ENCODE measurements at regions not wholly inside any gene's neighbourhood (a gene's known extent, or its start where the extent isn't known, plus 50 kb on each side); places are given as distances from the start of the nearest gene placed in this dataset.

DNA sequence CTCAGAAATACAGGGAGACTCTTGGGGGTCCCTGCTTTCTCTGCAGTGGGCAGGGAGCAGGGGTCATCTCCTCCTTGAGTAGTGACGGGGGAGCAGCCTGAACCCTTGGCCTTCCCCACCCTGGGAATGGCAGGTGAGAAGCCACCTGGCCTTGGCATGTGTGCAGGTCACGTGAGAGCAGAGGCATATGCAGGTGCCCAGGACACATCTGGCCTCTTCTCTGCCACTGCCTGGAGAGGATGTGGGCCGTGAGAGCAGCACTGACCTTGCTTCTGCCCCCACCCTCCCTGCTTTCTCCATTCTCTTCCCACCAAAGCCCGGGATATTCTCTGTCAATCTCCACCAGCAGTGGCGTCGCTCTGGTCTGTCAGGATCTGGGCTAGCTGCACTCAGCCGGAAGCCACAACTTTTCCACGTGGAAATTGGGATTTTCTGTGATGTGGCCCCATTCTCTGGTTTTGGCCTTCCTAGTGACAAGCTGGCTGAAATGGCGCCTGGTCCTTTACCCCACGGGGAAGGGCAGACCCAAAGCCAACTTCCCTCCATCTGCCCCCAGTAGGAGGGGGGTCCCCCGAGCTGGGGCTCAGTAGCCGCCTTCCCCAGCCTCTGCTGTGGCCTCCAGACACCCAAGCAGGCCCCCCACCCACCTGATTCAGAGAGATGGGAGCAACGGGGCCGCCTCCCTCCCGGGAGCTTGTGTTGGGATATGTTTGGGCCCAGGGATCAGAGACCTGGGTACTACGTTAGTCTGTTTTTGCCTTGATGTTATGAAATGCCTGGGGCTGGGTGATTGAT is 70.4 kb upstream of the FCN1 start:
- TF ChIP-seq, protein P1, sequence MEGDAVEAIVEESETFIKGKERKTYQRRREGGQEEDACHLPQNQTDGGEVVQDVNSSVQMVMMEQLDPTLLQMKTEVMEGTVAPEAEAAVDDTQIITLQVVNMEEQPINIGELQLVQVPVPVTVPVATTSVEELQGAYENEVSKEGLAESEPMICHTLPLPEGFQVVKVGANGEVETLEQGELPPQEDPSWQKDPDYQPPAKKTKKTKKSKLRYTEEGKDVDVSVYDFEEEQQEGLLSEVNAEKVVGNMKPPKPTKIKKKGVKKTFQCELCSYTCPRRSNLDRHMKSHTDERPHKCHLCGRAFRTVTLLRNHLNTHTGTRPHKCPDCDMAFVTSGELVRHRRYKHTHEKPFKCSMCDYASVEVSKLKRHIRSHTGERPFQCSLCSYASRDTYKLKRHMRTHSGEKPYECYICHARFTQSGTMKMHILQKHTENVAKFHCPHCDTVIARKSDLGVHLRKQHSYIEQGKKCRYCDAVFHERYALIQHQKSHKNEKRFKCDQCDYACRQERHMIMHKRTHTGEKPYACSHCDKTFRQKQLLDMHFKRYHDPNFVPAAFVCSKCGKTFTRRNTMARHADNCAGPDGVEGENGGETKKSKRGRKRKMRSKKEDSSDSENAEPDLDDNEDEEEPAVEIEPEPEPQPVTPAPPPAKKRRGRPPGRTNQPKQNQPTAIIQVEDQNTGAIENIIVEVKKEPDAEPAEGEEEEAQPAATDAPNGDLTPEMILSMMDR (IDR thresholded peaks at IDR 0.05): no peak
- ATAC-seq (no peak), DNase-seq (no peak)
- Histone ChIP-seq H3K36me3 (ENCODE audit: insufficient read depth in 1 of 2, low read depth in 1 of 2) (no peaks in the 10 kb centered on the region), H3K27me3 (ENCODE audit: insufficient read depth in 3 of 3, low read length in 2 of 3) (peaks cover 0 to 12% (median 9%) of the 10 kb centered on the region in 3 donors), H3K4me1 (no peaks in the 10 kb centered on the region), H3K4me3 (no peak overlapping the region), H3K9me3 (peaks cover 8% of the 10 kb centered on the region), H3K27ac (no peak overlapping the region)
- WGBS, 3 donors: 82 to 86% (median 86%) methylated on average over 16 of the region's 16 CpGs
- intact Hi-C loops (cut with DNase I): loop anchor here in 1 of 2 donors (10.0 kb wide), 1 partner anchor 203 kb away; no protein-coding TSS in a partner anchor

DNA sequence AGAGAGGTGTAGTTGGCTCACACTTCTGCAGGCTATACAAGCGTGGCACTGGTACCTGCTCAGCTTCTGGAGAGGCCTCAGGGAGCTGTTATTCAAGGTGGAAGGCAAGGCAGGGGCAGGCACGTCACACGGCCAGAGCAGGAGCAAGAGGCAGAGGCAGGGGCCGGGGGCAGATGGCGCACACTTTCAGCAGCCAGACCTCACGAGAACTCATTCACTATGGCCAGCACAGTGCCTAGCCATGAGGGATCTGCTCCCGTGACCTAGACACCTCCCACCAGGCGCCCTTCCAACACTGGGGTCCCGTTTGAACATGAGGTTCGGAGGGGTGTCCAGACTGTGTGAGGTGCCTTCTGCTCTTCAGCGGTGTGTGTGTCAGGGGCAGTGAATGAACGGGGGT is 71.0 kb upstream of the FCN1 start:
- intact Hi-C loops (cut with DNase I): loop anchor here in 1 of 2 donors (10.0 kb wide), 1 partner anchor 204 kb away; no protein-coding TSS in a partner anchor
- no peak for ATAC-seq
- no peaks in the 10 kb centered on the region for H3K36me3 ChIP-seq (ENCODE audit: insufficient read depth in 1 of 2, low read depth in 1 of 2)
- peaks cover 8% of the 10 kb centered on the region for H3K9me3 ChIP-seq
- H3K4me1 ChIP-seq: no peaks in the 10 kb centered on the region
- H3K4me3 ChIP-seq: no peak overlapping the region
- no peak overlapping the region for H3K27ac ChIP-seq
- H3K27me3 ChIP-seq (ENCODE audit: insufficient read depth in 3 of 3, low read length in 2 of 3): peaks cover 0 to 14% (median 3%) of the 10 kb centered on the region in 3 donors
- TF ChIP-seq, protein P1 (IDR thresholded peaks at IDR 0.05): no peak
- 79 to 82% (median 82%) methylated on average over 12 of the region's 12 CpGs for WGBS, 3 donors
- no peak for DNase-seq

DNA sequence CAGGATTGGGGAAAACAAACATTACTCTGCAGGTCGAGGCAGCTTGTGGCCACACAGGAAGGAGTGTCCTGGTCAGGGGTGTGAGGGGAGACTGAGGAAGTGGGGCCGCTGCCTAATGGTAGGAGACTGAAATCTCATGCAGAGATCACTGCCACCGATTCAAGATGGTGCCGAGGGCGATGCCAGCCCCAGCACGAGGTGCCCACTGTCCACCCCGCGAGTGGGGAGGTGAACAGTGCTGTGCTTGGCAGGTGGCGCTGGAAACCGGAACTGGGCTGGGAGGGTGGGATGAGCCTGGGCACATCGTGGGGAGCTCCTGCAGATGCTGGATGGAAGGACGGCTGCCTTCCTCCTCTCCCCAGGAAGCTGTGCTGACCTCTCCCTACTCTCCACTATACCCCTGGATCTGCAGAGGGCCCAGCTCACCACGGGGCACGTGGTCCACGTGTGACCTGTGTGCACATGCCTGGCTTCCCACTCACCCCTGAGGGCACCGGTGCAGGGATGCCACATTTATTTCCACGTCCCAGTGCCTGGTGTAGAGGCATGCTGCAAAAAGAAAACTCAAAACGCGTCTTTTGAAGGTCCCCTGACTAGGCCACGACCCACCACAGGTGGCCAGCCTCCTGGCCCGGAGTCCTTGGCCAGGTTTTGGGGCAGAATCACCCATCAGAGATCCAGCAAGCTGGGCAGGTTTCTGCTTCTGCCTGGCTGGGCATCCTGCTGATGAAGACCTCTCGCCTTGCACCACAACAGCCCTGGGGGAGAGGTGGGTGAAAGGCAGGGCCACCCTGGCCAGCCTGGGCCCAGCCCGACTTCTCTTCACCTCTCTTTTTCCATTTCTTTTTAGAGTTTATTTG is 71.7 kb upstream of the FCN1 start:
- Histone ChIP-seq H3K27me3 (ENCODE audit: insufficient read depth in 3 of 3, low read length in 2 of 3) (peaks cover 0 to 17% (median under 1%) of the 10 kb centered on the region in 3 donors), H3K4me3 (no peak overlapping the region), H3K36me3 (ENCODE audit: insufficient read depth in 1 of 2, low read depth in 1 of 2) (no peaks in the 10 kb centered on the region), H3K27ac (no peak overlapping the region), H3K9me3 (peaks cover 8% of the 10 kb centered on the region), H3K4me1 (no peaks in the 10 kb centered on the region)
- DNase-seq (no peak), ATAC-seq (no peak)
- 77 to 81% (median 79%) methylated on average over 21 to 23 of the region's 23 CpGs for WGBS, 3 donors
- TF ChIP-seq, protein P1 (IDR thresholded peaks at IDR 0.05): no peak
- intact Hi-C loops (cut with DNase I): loop anchor here in 1 of 2 donors (10.0 kb wide), 1 partner anchor 205 kb away; no protein-coding TSS in a partner anchor

DNA sequence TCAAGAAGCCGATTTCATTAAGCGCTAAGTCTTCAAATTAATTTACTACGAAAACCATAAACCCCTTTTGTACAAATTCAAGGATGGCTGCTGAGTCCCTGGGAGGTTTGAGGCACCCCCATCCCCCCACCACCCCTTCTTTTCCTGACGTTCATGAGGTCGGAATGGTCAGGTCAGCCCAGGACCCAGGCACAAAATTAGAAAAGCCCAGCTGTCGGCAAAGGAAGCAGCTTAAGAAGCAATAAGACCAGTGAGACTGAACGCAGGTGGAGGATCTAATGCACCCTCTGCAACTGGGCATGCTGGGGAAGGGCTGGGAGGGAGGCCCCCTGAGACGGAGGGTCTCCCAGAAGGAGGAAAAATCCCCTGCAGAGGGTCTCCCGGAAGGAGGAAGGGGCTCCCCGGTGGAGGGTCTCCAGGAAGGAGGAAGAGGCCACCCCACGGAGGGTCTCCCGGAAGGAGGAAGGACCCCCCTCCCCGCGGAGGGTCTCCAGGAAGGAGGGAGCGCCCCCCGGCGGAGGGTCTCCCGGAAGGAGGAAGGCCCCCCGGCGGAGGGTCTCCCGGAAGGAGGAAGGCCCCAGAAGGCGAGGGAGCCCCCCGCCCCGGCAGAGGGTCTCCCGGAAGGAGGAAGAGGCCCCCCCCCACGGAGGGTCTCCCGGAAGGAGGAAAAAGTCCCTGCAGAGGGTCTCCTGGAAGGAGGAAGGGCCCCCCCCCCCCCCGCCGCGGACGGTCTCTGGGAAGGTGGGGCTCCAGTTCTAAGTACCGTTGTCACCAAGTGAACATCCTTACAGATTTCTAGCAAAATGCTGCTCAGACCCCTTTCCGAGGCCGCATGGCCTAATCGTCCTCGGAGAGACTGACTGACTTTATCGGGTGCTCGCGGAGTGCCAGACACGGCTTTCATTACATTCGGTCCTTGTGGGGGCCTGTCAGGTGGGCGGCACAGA is 74.4 kb upstream of the FCN1 start:
- no peaks in the 10 kb centered on the region for H3K36me3 ChIP-seq (ENCODE audit: insufficient read depth in 1 of 2, low read depth in 1 of 2)
- H3K27me3 ChIP-seq (ENCODE audit: insufficient read depth in 3 of 3, low read length in 2 of 3): peaks cover 0 to 20% (median 17%) of the 10 kb centered on the region in 3 donors
- H3K4me1 ChIP-seq: no peaks in the 10 kb centered on the region
- intact Hi-C loops (cut with DNase I): no loop called here
- no peak overlapping the region for H3K27ac ChIP-seq
- peaks cover 5% of the 10 kb centered on the region for H3K9me3 ChIP-seq
- H3K4me3 ChIP-seq: no peak overlapping the region
- no peak for ATAC-seq
- TF ChIP-seq, protein P1 (IDR thresholded peaks at IDR 0.05): no peak
- no peak for DNase-seq
- WGBS, 3 donors: 65 to 68% (median 65%) methylated on average over 36 to 42 of the region's 42 CpGs

Measured in psoas muscle (tissue), 7 donors.